Transverse colon (tissue), 4 donors: ENCODE measurements at regions not wholly inside any gene's neighbourhood (a gene's known extent, or its start where the extent isn't known, plus 50 kb on each side); places are given as distances from the start of the nearest gene placed in this dataset.
"Not testable (repeated sequence)": the region's sequence is repeated elsewhere in the genome, so short reads cannot be mapped to it uniquely, and the experiment has no call there.

ENCODE experiments used
- DNase-seq: peaks from one replicate; pipeline ENCODE4 v3.0.0-alpha.2; 2019
- H3K27ac ChIP-seq, 4 donors: fragments of 200-600 bp; sonication (generic); 2 replicates each; pipeline ENCODE4 v1.5.1; 2016 to 2018; ENCODE audit warnings: inconsistent platforms in 4 of 4
- H3K27me3 ChIP-seq: fragments of 200-600 bp; sonication (generic); 2 replicates; pipeline ENCODE4 v1.5.1; 2017; ENCODE audit warnings: inconsistent platforms
- H3K36me3 ChIP-seq, 4 donors: fragments of 200-600 bp; sonication (generic); 2 replicates each; pipeline ENCODE4 v1.5.1; 2017 to 2019; ENCODE audit warnings: inconsistent platforms in 4 of 4
- H3K4me1 ChIP-seq, 4 donors: fragments of 200-600 bp; sonication (generic); 2 replicates each; pipeline ENCODE4 v1.5.1; 2017 to 2020; ENCODE audit warnings: inconsistent platforms in 4 of 4
- H3K4me3 ChIP-seq, 4 donors: fragments of 200-600 bp; sonication (generic); 1 replicate in 1 of 4; 2 replicates in 3 of 4; pipeline versions ENCODE4 v1.5.1 to v1.6.1; 2017 to 2019; ENCODE audit warnings: inconsistent platforms in 4 of 4
- H3K9me3 ChIP-seq, 2 donors: fragments of 200-600 bp; sonication (generic); 2 replicates each; pipeline ENCODE4 v1.5.1; 2017 to 2019; ENCODE audit warnings: inconsistent platforms in 2 of 2
- CTCF ChIP-seq, 5 experiments: fragments of 200-600 bp in 3 of 5; fragments of 450-650 bp in 2 of 5; sonication (generic) in 3 of 5; IDR thresholded peaks; 1 replicate in 2 of 5; 2 replicates in 3 of 5; pipeline ENCODE4 v1.5.1; 2016 to 2017; ENCODE audit warnings: antibody characterized with exemption in 5 of 5, inconsistent platforms in 3 of 5, mild to moderate bottlenecking in 2 of 5, moderate library complexity in 1 of 5
- EP300 ChIP-seq: sonication (generic); formaldehyde crosslinking; IDR thresholded peaks from one replicate; pipeline ENCODE4 v1.6.1; 2017; ENCODE audit warnings: antibody characterized with exemption, low read depth
- POLR2A ChIP-seq: fragments of 450-650 bp; IDR thresholded peaks from one replicate; pipeline ENCODE4 v1.6.1; 2016; ENCODE audit warnings: antibody characterized with exemption, mild to moderate bottlenecking, moderate library complexity
- POLR2AphosphoS5 ChIP-seq, 3 donors: sonication (generic); formaldehyde crosslinking; IDR thresholded peaks; one replicate each; pipeline ENCODE4 v1.6.1; 2016; ENCODE audit warnings: antibody characterized with exemption in 3 of 3
- WGBS, 2 donors: methylation state at CpG; one replicate each; pipeline ENCODE4 v1.1.5; 2018; ENCODE audit warnings: low coverage in 1 of 2; 5-methylcytosine and 5-hydroxymethylcytosine counted together
- in situ Hi-C, 4 donors: fragments of 200-750 bp; cut with MboI; loops; one replicate each; pipeline versions ENCODE4 v1.15.0 to v1.15.1; 2017; ENCODE audit warnings: low sequenced_read_pairs in 3 of 4, low pct_ligation_motif_present in 1 of 4, low pct_unique_long_range_greater_than_20kb in 1 of 4
- intact Hi-C: fragments of 100-400 bp; cut with DNase I; formaldehyde crosslinking; loops from one replicate; pipeline ENCODE4 v1.15.1; 2023; ENCODE audit warnings: low total_unique reads

GRCh38 chr1:189117072-189117770 is 1360.4 kb downstream of the BRINP3 start:
- Histone ChIP-seq H3K9me3 (no peaks in the 10 kb centered on the region), H3K27ac (no peak overlapping the region), H3K36me3 (no peaks in the 10 kb centered on the region), H3K4me1 (no peaks in the 10 kb centered on the region), H3K27me3 (no peaks in the 10 kb centered on the region), H3K4me3 (no peak overlapping the region)
- intact Hi-C loops (no loop called here), in situ Hi-C loops (no loop called here)
- no peak for TF ChIP-seq CTCF (IDR thresholded peaks at IDR 0.05)
- TF ChIP-seq EP300, result no peak
- no peak for TF ChIP-seq POLR2A
- TF ChIP-seq POLR2AphosphoS5 (IDR thresholded peaks at IDR 0.05), result no peak
- no peak for DNase-seq
- 71 to 74% methylated on average over 4 of the region's 4 CpGs for WGBS, 2 donors

DNA sequence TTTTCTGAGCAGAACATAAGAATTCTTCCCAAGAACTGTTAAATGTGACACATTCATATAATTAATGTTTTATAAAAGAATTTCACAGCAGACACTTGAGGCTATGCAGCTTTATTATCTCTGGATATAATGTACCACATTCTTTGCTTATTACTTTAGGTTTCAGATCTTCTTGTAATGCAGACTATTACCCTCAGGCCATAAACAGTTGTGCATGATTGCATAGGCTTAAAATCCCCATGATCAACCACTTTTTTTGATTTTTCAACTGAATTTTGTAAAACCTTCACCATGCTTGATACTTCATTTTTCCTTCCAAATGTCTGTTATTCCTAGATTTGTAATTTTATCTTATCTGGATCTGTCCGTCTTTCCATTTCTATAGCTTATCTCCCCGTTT is 1355.7 kb downstream of the BRINP3 start:
- in situ Hi-C loops (no loop called here), intact Hi-C loops (no loop called here)
- 64 to 69% methylated on average over 2 of the region's 2 CpGs for WGBS, 2 donors

GRCh38 chr1:189125694-189126093 is 1352.0 kb downstream of the BRINP3 start:
- Histone ChIP-seq H3K9me3 (peaks cover 3 to 4% of the 10 kb centered on the region in 2 donors), H3K36me3 (no peaks in the 10 kb centered on the region), H3K27ac (no peak overlapping the region), H3K4me3 (no peak overlapping the region), H3K27me3 (no peaks in the 10 kb centered on the region), H3K4me1 (no peaks in the 10 kb centered on the region)
- intact Hi-C loops (no loop called here), in situ Hi-C loops (no loop called here)
- DNase-seq, result no peak
- 71% methylated on average over 2 of the region's 2 CpGs; no CpG with 5 or more reads in 1 of the 2 donors for WGBS, 2 donors
- TF ChIP-seq POLR2AphosphoS5 (IDR thresholded peaks at IDR 0.05) (no peak), POLR2A (no peak), CTCF (IDR thresholded peaks at IDR 0.05) (no peak), EP300 (no peak)

More for the DNA sequence above, 1355.7 kb downstream of the BRINP3 start:
- TF ChIP-seq POLR2AphosphoS5 (IDR thresholded peaks at IDR 0.05) (no peak), EP300 (no peak), CTCF (IDR thresholded peaks at IDR 0.05) (no peak), POLR2A (no peak)
- no peak overlapping the region for H3K4me3 ChIP-seq
- H3K27ac ChIP-seq, result no peak overlapping the region
- no peaks in the 10 kb centered on the region for H3K36me3 ChIP-seq
- DNase-seq, result no peak
- peaks cover 0 to 4% of the 10 kb centered on the region in 2 donors for H3K9me3 ChIP-seq
- H3K27me3 ChIP-seq, result no peaks in the 10 kb centered on the region
- no peaks in the 10 kb centered on the region for H3K4me1 ChIP-seq

DNA sequence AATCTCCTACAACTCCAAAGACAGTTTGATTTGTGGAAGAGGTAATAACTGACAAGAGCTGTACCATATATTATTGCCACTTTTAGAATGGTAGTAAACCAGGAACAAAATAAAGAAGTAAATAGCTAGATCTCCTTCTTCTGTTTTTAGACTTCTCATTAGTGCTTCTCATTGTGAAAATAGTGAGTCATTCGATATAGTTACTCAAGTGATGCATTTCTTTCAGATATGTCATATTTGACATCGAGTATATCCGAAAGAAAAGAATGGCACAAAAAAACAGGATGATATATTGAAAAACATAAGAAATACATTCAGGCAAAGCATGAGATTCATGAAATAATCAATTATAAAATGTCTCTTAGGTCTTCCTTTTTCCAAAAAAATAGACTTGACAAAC is 1346.1 kb downstream of the BRINP3 start:
- intact Hi-C loops, result no loop called here
- DNase-seq, result no peak
- Histone ChIP-seq H3K4me1 (no peaks in the 10 kb centered on the region), H3K27ac (no peak overlapping the region), H3K27me3 (no peaks in the 10 kb centered on the region), H3K4me3 (no peak overlapping the region), H3K36me3 (no peaks in the 10 kb centered on the region), H3K9me3 (peaks cover 0 to 3% of the 10 kb centered on the region in 2 donors)
- 85 to 90% methylated on average over 3 of the region's 3 CpGs for WGBS, 2 donors
- in situ Hi-C loops, result no loop called here
- no peak for TF ChIP-seq EP300
- no peak for TF ChIP-seq POLR2AphosphoS5 (IDR thresholded peaks at IDR 0.05)
- no peak for TF ChIP-seq CTCF (IDR thresholded peaks at IDR 0.05)
- TF ChIP-seq POLR2A, result no peak

GRCh38 chr1:189139748-189140147 is 1337.9 kb downstream of the BRINP3 start:
- in situ Hi-C loops, H3K27me3 ChIP-seq, H3K27ac ChIP-seq, H3K4me1 ChIP-seq, DNase-seq, H3K9me3 ChIP-seq, H3K4me3 ChIP-seq, intact Hi-C loops, H3K36me3 ChIP-seq: not testable (repeated sequence)
- WGBS, 2 donors, result 96% methylated on average over 26 of the region's 29 CpGs; no CpG with 5 or more reads in 1 of the 2 donors
